Stimulated activated CD4-positive, alpha-beta T cell treated with anti-CD3 and anti-CD28 coated beads, Interleukin-15, amount 100 ng/mL, for 24 hours (primary cell): ENCODE measurements at regions not wholly inside any gene's neighbourhood (a gene's known extent, or its start where the extent isn't known, plus 50 kb on each side); places are given as distances from the start of the nearest gene placed in this dataset.
"Not testable (repeated sequence)": the region's sequence is repeated elsewhere in the genome, so short reads cannot be mapped to it uniquely, and the experiment has no call there.

Experiments
- DNase-seq: peaks from one replicate; pipeline ENCODE4 v3.0.0-alpha.2; 2020

GRCh38 chr11:69905611-69906452 lies 86.6 kb upstream of the FGF3 start:
- no peak for DNase-seq

- no peak for DNase-seq
Observed at GRCh38 chr11:69906453-69906907, 87.3 kb upstream of the FGF3 start.

DNA sequence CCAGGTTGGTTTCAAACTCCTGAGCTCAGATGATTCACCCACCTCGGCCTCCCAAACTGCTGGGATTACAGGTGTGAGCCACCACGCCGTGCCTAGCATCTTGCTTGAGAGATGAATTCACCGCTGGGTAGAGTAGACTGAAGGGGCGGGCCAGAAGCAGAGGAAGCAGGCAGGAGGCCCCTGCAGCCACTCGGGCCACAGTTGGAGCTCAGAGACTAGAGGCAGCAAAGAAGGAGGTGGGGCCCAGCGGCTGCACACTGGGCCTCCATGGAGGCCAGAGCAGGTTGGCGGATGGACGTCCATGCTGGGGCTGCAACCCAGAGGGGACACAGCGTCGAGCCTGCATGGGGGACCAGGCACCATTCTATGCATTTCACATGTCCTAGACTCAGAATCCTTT lies 88.4 kb upstream of the FGF3 start:
- DNase-seq, result no peak

- no peak for DNase-seq
Observed at GRCh38 chr11:69908511-69909220, 89.5 kb upstream of the FGF3 start.

DNA sequence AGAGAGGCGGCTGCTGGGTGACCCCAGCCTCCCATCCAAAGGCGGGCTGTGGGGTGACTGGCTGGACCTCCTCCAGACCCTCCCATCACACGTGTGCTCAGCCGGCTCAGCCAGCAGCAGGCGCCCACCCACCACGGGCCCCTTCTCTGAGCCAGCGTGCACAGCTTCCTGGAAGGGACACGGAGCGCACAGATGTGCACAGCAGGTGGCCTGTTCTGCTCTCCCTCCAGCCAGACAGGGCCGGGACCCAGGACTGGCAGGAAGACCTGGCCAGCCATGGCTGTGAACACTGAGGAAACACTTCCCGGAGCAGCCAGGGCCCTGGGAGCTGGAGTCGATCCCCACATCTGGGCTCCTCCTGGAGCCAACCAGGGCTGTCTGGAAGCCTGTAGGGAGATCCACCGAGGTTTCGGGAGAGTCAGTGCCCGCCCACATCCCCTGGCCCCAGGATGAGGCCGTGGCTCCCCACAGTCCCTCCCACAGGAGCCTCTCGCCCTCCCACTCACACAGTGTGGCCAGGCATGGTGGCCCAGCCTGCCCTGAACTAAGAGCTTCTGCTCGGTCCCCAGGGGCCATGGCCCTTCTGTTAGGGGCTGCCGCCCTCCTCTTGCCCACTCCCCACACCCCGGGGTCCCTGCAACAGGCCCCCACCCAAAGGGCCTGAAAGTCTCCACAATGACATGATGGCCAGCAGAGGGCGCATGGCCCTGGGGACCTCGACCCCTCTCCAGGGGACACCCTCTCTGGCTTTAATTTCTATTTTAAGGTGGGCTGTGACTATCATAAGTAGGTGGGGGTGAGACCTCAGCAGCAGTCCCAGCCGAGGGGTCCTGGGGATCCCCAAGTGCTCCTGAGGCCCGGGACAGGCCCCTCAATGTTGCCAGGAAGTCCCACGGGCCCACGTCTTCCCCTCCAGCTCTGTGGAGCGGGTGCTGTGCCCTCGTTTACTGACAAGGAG lies 90.6 kb upstream of the FGF3 start:
- peak; percentile 21 for DNase-seq

GRCh38 chr11:69910519-69911309 lies 91.5 kb upstream of the FGF3 start:
- DNase-seq, result no peak

DNA sequence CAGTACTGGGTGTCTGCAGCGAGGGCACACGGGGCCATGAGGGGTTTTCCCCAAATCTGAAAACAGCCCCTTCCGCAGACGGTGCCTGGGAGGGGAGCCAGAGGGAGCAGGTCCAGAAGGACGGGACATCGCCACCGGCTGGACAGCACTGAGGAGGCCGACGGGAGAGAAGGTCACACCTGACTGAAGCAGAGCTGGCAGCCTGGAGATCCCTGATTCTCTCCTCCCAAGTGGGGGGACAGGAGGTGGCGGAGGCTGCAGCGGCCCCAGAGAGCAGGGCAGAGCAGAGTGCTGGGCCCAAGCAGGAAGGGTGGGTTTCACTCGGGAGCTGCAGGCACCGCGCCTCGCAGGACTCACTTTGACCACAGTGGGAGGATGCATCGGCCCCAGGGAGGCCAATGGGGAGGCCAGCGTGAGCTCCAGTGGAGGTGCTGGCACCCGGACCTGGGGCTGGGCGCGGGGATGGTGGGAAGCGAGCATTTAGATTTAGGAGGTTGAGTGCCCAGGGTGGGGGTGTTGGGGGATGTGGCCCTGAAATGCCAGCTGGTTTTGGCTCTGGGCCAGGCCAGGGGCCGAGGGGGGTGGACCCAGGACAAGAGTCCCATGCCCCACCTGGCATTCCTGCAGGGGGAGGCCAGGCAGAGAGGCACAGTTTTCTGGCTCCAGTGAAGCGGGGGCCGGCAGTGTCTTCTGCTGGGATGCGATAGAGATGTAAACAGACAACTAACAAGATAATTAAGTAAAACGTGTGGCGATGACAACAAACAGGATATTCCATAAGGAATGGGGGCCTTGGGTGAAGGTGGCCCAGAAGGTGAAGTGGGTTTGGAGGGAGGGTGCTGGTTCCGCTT lies 92.3 kb upstream of the FGF3 start:
- DNase-seq, result no peak

GRCh38 chr11:69912161-69912910 lies 93.1 kb upstream of the FGF3 start:
- DNase-seq, result no peak

DNA sequence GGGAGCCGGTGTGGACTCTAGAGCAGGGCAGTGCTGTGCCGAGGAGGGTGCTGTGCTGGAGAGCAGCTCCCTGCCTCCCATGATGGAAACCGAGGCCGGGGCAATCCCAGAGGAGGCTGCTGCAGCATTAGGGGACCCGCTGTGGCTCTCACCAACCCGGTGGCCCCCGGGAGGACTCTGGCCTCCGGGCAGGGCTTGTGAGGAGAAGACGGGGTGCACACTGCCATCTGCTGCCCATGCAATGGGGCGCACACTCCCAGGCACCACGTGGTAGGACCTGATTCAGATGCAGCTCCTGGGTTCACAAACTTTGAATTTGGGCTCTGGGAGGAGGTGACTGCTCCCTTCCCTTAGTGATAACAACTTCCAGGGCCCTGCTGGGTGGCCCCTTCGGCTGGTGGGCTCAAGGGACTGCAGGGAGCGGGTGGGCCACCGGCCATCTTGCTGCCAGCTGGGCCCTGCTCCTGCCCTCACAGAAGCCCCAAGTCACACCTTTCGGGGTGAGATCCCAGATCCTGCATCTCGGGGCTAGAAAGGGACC lies 93.8 kb upstream of the FGF3 start:
- peak; percentile 24 for DNase-seq

- DNase-seq, result no peak
Observed at GRCh38 chr11:69913591-69914285, 94.5 kb upstream of the FGF3 start.

DNA sequence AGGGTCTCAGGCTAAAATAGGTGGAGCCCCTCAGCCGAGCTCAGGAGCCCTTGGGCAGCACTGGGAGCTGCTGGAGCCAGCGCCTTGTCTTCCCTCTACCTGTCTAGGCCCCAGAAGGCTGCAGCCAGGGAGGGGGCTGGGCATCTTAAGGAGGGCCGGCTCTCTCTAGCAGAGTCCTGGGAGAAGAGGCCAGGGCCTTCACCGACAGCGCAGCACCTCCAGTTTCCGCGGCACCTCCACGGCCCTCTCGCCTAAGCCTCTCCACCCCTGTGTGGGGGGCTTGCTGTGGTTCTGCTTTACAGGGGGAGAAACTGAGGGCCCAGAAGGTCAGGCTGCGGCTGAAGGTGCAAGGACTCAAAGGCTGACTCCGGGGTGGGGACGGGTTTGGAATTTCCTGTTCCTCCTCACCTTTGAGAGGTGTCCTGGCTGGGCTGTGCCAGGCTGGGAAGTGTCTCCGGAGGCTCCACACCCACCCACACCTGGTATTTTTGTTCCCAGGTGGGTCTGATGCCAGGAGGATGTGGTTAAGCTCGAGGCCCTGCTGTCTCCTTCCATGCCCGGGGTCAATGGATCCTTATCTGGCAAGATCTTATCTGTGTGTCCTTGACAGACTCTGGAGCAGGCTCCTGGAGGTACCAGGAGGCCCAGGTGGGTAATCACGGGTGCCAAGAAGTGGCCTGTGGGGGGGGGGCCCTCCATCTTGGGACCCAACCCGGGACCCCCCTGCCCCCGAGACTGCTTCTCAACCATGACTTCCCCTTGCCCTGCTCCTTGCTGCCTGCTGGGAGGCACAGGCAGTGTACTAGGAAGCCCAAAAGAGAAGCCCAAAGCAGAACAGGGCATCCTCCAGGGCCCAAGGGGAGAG lies 95.3 kb upstream of the FGF3 start:
- no peak for DNase-seq

GRCh38 chr11:69915151-69915500 lies 95.9 kb upstream of the FGF3 start:
- DNase-seq, result no peak

- DNase-seq, result peak; percentile 74
Observed at GRCh38 chr11:69915501-69916250, 96.5 kb upstream of the FGF3 start.

DNA sequence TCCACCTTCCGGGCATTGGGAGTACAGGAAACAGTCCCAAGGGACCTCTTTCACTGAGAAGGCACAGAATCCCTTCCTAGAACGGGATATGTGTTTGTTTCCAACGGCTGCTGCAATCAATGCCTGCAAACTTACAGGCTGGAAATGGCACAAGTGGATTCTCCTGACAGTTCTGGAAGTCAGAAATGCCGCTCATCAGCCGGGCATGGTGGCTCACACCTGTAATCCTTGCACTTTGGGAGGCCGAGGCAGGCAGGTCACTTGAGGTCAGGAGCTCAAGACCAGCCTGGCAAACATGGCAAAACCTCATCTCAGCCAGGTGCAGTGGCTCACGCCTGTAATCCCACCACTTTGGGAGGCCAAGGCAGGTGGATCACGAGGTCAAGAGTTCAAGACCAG lies 97.0 kb upstream of the FGF3 start:
- not testable (repeated sequence) for DNase-seq

- no peak for DNase-seq
Observed at GRCh38 chr11:69916806-69917387, 97.7 kb upstream of the FGF3 start.

- no peak for DNase-seq
Observed at GRCh38 chr11:69917529-69917928, 98.3 kb upstream of the FGF3 start.

DNA sequence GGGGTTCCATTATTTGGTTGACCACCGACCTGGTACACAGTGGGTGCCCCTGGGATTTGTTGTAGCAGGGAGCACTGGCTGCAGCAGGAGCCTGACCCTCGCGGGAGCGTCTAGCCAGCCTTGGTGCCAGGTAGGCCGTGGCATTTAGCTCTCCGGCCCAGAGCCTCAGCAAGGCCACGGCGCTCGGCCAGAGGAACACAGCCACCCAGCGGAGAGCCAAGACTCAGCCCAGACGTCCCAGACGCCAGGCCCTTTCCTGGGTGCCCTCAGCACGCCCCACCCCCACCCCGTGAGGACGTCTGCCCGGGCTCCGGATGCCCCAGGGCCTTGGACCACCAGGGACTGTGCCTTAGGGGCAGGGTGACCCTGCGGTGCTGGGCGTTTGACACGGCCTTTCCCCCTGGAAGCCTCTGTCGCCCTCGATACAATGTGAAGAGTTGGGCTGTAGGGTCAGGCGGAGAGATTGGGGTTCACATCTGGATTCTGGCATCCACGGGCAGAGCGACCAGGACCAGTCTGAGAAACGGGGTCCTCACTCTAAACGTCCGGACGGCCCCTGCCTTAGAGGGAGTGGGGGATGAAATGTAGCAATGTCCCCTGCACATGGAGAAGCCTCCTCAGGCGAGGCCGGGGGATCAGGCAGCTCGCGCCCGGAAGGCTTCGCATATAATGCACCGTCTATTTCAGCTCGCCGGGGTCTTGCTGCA lies 99.2 kb upstream of the FGF3 start:
- DNase-seq, result no peak
